ENCODE measurements at regions not wholly inside any gene's neighbourhood (a gene's known extent, or its start where the extent isn't known, plus 50 kb on each side); places are given as distances from the start of the nearest gene placed in this dataset.

DNA sequence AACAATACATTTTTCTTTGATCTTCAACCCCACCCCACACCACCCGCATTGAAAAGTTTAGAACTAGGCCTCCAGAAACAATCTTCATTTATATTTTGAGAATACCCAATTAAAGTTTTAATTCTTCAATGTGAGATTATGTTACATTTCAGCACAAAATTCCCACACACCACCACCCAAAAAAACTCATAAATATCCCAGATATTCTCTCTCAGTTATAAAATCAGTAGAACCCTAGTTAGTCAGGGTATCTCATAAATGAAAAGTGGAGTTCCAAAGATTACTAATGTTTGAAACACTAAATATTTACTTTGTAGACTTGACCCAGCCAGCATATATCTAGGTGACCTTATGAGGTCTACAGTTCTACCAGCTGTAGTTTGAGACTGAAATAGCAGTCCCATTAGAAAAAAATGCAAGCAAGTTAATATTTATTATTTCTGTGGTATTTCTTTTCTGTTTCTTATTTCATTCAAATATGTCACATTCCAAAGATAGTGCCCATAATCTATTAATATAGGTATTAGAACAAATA is 371.0 kb downstream of the TENT5A start:
- TF ChIP-seq ZIC2 (tag by site-specific recombination; IDR thresholded peaks at IDR 0.05) (no peak), ZNF791 (tag by site-specific recombination; IDR thresholded peaks at IDR 0.05) (no peak), ZNF184 (tag by site-specific recombination; IDR thresholded peaks at IDR 0.05) (no peak), ZNF302 (tag by site-specific recombination; IDR thresholded peaks at IDR 0.05; ENCODE audit: low read depth) (no peak), MYNN (tag by site-specific recombination; IDR thresholded peaks at IDR 0.05; ENCODE audit: borderline replicate concordance) (no peak)
- TF ChIP-seq, protein P1, sequence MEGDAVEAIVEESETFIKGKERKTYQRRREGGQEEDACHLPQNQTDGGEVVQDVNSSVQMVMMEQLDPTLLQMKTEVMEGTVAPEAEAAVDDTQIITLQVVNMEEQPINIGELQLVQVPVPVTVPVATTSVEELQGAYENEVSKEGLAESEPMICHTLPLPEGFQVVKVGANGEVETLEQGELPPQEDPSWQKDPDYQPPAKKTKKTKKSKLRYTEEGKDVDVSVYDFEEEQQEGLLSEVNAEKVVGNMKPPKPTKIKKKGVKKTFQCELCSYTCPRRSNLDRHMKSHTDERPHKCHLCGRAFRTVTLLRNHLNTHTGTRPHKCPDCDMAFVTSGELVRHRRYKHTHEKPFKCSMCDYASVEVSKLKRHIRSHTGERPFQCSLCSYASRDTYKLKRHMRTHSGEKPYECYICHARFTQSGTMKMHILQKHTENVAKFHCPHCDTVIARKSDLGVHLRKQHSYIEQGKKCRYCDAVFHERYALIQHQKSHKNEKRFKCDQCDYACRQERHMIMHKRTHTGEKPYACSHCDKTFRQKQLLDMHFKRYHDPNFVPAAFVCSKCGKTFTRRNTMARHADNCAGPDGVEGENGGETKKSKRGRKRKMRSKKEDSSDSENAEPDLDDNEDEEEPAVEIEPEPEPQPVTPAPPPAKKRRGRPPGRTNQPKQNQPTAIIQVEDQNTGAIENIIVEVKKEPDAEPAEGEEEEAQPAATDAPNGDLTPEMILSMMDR (tag by site-specific recombination; IDR thresholded peaks at IDR 0.05): no peak
- TF ChIP-seq, protein P2, sequence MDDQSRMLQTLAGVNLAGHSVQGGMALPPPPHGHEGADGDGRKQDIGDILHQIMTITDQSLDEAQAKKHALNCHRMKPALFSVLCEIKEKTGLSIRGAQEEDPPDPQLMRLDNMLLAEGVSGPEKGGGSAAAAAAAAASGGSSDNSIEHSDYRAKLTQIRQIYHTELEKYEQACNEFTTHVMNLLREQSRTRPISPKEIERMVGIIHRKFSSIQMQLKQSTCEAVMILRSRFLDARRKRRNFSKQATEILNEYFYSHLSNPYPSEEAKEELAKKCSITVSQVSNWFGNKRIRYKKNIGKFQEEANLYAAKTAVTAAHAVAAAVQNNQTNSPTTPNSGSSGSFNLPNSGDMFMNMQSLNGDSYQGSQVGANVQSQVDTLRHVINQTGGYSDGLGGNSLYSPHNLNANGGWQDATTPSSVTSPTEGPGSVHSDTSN (CRISPR knock-in tag; IDR thresholded peaks at IDR 0.05): no peak
